ENCODE measurements at regions not wholly inside any gene's neighbourhood (a gene's known extent, or its start where the extent isn't known, plus 50 kb on each side); places are given as distances from the start of the nearest gene placed in this dataset.
"Not testable (repeated sequence)": the region's sequence is repeated elsewhere in the genome, so short reads cannot be mapped to it uniquely, and the experiment has no call there.

- Histone ChIP-seq H3K9ac (ENCODE audit: low read depth, low read length, poor library complexity) (no peak overlapping the region), H3K36me3 (replicated peaks in 1 of 2; ENCODE audit: control insufficient read depth in 2 of 2, insufficient read depth in 2 of 2, low read length in 2 of 2) (no peaks in the 10 kb centered on the region), H2AK5ac (ENCODE audit: low read depth, low read length) (no peak overlapping the region), H2BK12ac (ENCODE audit: low read length) (no peak overlapping the region), H4K91ac (ENCODE audit: low read depth, low read length, poor library complexity) (no peak overlapping the region), H3K14ac (ENCODE audit: low read length) (no peak overlapping the region), H4K8ac (ENCODE audit: low read depth, low read length) (no peak overlapping the region), H3K23ac (ENCODE audit: low read depth, low read length, poor library complexity) (no peak overlapping the region), H2AFZ (ENCODE audit: low read length) (no peak overlapping the region), H3K79me1 (ENCODE audit: low read depth, low read length) (no peaks in the 10 kb centered on the region), H3K9me3 (replicated peaks in 1 of 2; ENCODE audit: control insufficient read depth in 2 of 2, insufficient read depth in 1 of 2, low read depth in 1 of 2, low read length in 2 of 2) (no peaks in the 10 kb centered on the region), H2BK15ac (ENCODE audit: low read length) (no peak overlapping the region), H2BK5ac (ENCODE audit: low read length) (no peak overlapping the region), H3K4ac (ENCODE audit: low read length) (no peak overlapping the region), H3K4me3 (ENCODE audit: low read length in 2 of 2) (no peak overlapping the region), H3K27ac (replicated peaks; ENCODE audit: low read length) (no peak overlapping the region), H3K27me3 (ENCODE audit: control insufficient read depth in 3 of 3, insufficient read depth in 3 of 3, low read depth in 1 of 3, low read length in 3 of 3) (peaks cover 0 to 3% (median 0%) of the 10 kb centered on the region in 3 experiments), H2BK120ac (ENCODE audit: low read depth, low read length) (no peak overlapping the region), H3K18ac (ENCODE audit: low read length) (no peak overlapping the region), H3K4me1 (ENCODE audit: control insufficient read depth in 2 of 2, insufficient read depth in 1 of 2, low read depth in 1 of 2, low read length in 2 of 2) (peaks cover 13 to 14% of the 10 kb centered on the region in 2 donors), H3K4me2 (ENCODE audit: insufficient read depth, low read length, poor library complexity, severe bottlenecking) (no peak overlapping the region)
- WGBS, 2 donors (ENCODE audit: extremely low coverage in 2 of 2, insufficient read length in 2 of 2, insufficient replicate concordance in 1 of 2): no CpG with 5 or more reads among the region's 3 CpGs
- DNase-seq (ENCODE audit: low spot score): no peak
Measured at GRCh38 chr17:77836557-77837041, 121.9 kb upstream of the TNRC6C start.

- not testable (repeated sequence) for DNase-seq (ENCODE audit: low spot score); H3K4ac ChIP-seq (ENCODE audit: low read length); H3K4me2 ChIP-seq (ENCODE audit: insufficient read depth, low read length, poor library complexity, severe bottlenecking); H2AFZ ChIP-seq (ENCODE audit: low read length); H3K9ac ChIP-seq (ENCODE audit: low read depth, low read length, poor library complexity); H4K8ac ChIP-seq (ENCODE audit: low read depth, low read length); H2AK5ac ChIP-seq (ENCODE audit: low read depth, low read length); H3K27ac ChIP-seq (replicated peaks; ENCODE audit: low read length); H3K4me3 ChIP-seq (ENCODE audit: low read length in 2 of 2); H3K36me3 ChIP-seq (replicated peaks in 1 of 2; ENCODE audit: control insufficient read depth in 2 of 2, insufficient read depth in 2 of 2, low read length in 2 of 2); H3K9me3 ChIP-seq (replicated peaks in 1 of 2; ENCODE audit: control insufficient read depth in 2 of 2, insufficient read depth in 1 of 2, low read depth in 1 of 2, low read length in 2 of 2); H3K18ac ChIP-seq (ENCODE audit: low read length); H3K27me3 ChIP-seq (ENCODE audit: control insufficient read depth in 3 of 3, insufficient read depth in 3 of 3, low read depth in 1 of 3, low read length in 3 of 3); H3K23ac ChIP-seq (ENCODE audit: low read depth, low read length, poor library complexity); H3K79me1 ChIP-seq (ENCODE audit: low read depth, low read length); H2BK120ac ChIP-seq (ENCODE audit: low read depth, low read length); H4K91ac ChIP-seq (ENCODE audit: low read depth, low read length, poor library complexity); H2BK5ac ChIP-seq (ENCODE audit: low read length); H2BK12ac ChIP-seq (ENCODE audit: low read length); H2BK15ac ChIP-seq (ENCODE audit: low read length); H3K14ac ChIP-seq (ENCODE audit: low read length)
- H3K4me1 ChIP-seq (ENCODE audit: control insufficient read depth in 2 of 2, insufficient read depth in 1 of 2, low read depth in 1 of 2, low read length in 2 of 2): peaks cover 10 to 11% of the 10 kb centered on the region in 2 donors
- no CpG with 5 or more reads among the region's 5 CpGs for WGBS, 2 donors (ENCODE audit: extremely low coverage in 2 of 2, insufficient read length in 2 of 2, insufficient replicate concordance in 1 of 2)
Measured at GRCh38 chr17:77837072-77837471, 121.4 kb upstream of the TNRC6C start.

- no peak overlapping the region for H2BK15ac ChIP-seq (ENCODE audit: low read length)
- peaks cover 10% of the 10 kb centered on the region in 2 donors for H3K4me1 ChIP-seq (ENCODE audit: control insufficient read depth in 2 of 2, insufficient read depth in 1 of 2, low read depth in 1 of 2, low read length in 2 of 2)
- H3K9me3 ChIP-seq (replicated peaks in 1 of 2; ENCODE audit: control insufficient read depth in 2 of 2, insufficient read depth in 1 of 2, low read depth in 1 of 2, low read length in 2 of 2): no peaks in the 10 kb centered on the region
- no peak overlapping the region for H2AFZ ChIP-seq (ENCODE audit: low read length)
- no peak overlapping the region for H4K91ac ChIP-seq (ENCODE audit: low read depth, low read length, poor library complexity)
- H3K27me3 ChIP-seq (ENCODE audit: control insufficient read depth in 3 of 3, insufficient read depth in 3 of 3, low read depth in 1 of 3, low read length in 3 of 3): peaks cover 0 to 7% (median 0%) of the 10 kb centered on the region in 3 experiments
- no peak overlapping the region for H3K4me3 ChIP-seq (ENCODE audit: low read length in 2 of 2)
- H2BK120ac ChIP-seq (ENCODE audit: low read depth, low read length): no peak overlapping the region
- no peak overlapping the region for H4K8ac ChIP-seq (ENCODE audit: low read depth, low read length)
- H3K9ac ChIP-seq (ENCODE audit: low read depth, low read length, poor library complexity): no peak overlapping the region
- H3K4ac ChIP-seq (ENCODE audit: low read length): no peak overlapping the region
- no peak overlapping the region for H3K18ac ChIP-seq (ENCODE audit: low read length)
- no peaks in the 10 kb centered on the region for H3K36me3 ChIP-seq (replicated peaks in 1 of 2; ENCODE audit: control insufficient read depth in 2 of 2, insufficient read depth in 2 of 2, low read length in 2 of 2)
- no peak overlapping the region for H3K4me2 ChIP-seq (ENCODE audit: insufficient read depth, low read length, poor library complexity, severe bottlenecking)
- peak overlapping the region; percentile 32 for H2AK5ac ChIP-seq (ENCODE audit: low read depth, low read length)
- no peak overlapping the region for H2BK5ac ChIP-seq (ENCODE audit: low read length)
- no peak overlapping the region for H2BK12ac ChIP-seq (ENCODE audit: low read length)
- no peak overlapping the region for H3K27ac ChIP-seq (replicated peaks; ENCODE audit: low read length)
- no peak for DNase-seq (ENCODE audit: low spot score)
- no peaks in the 10 kb centered on the region for H3K79me1 ChIP-seq (ENCODE audit: low read depth, low read length)
- H3K14ac ChIP-seq (ENCODE audit: low read length): no peak overlapping the region
- no peak overlapping the region for H3K23ac ChIP-seq (ENCODE audit: low read depth, low read length, poor library complexity)
- no CpG with 5 or more reads among the region's 9 CpGs for WGBS, 2 donors (ENCODE audit: extremely low coverage in 2 of 2, insufficient read length in 2 of 2, insufficient replicate concordance in 1 of 2)
Measured at GRCh38 chr17:77837917-77838316, 120.6 kb upstream of the TNRC6C start.

- no peak overlapping the region for H2BK15ac ChIP-seq (ENCODE audit: low read length)
- WGBS, 2 donors (ENCODE audit: extremely low coverage in 2 of 2, insufficient read length in 2 of 2, insufficient replicate concordance in 1 of 2): no CpG with 5 or more reads among the region's 23 CpGs
- H4K91ac ChIP-seq (ENCODE audit: low read depth, low read length, poor library complexity): no peak overlapping the region
- no peak overlapping the region for H2BK12ac ChIP-seq (ENCODE audit: low read length)
- no peak overlapping the region for H3K27ac ChIP-seq (replicated peaks; ENCODE audit: low read length)
- H3K9me3 ChIP-seq (replicated peaks in 1 of 2; ENCODE audit: control insufficient read depth in 2 of 2, insufficient read depth in 1 of 2, low read depth in 1 of 2, low read length in 2 of 2): no peaks in the 10 kb centered on the region
- H2BK5ac ChIP-seq (ENCODE audit: low read length): no peak overlapping the region
- H2AFZ ChIP-seq (ENCODE audit: low read length): no peak overlapping the region
- H2AK5ac ChIP-seq (ENCODE audit: low read depth, low read length): no peak overlapping the region
- H3K27me3 ChIP-seq (ENCODE audit: control insufficient read depth in 3 of 3, insufficient read depth in 3 of 3, low read depth in 1 of 3, low read length in 3 of 3): peaks cover 0 to 7% (median 0%) of the 10 kb centered on the region in 3 experiments
- peak overlapping the region; percentile 20 for H3K18ac ChIP-seq (ENCODE audit: low read length)
- H3K4me3 ChIP-seq (ENCODE audit: low read length in 2 of 2): no peak overlapping the region
- no peak overlapping the region for H4K8ac ChIP-seq (ENCODE audit: low read depth, low read length)
- H2BK120ac ChIP-seq (ENCODE audit: low read depth, low read length): no peak overlapping the region
- H3K14ac ChIP-seq (ENCODE audit: low read length): no peak overlapping the region
- H3K9ac ChIP-seq (ENCODE audit: low read depth, low read length, poor library complexity): no peak overlapping the region
- no peak overlapping the region for H3K4ac ChIP-seq (ENCODE audit: low read length)
- H3K36me3 ChIP-seq (replicated peaks in 1 of 2; ENCODE audit: control insufficient read depth in 2 of 2, insufficient read depth in 2 of 2, low read length in 2 of 2): no peaks in the 10 kb centered on the region
- H3K23ac ChIP-seq (ENCODE audit: low read depth, low read length, poor library complexity): no peak overlapping the region
- no peak for DNase-seq (ENCODE audit: low spot score)
- H3K4me2 ChIP-seq (ENCODE audit: insufficient read depth, low read length, poor library complexity, severe bottlenecking): no peak overlapping the region
- H3K79me1 ChIP-seq (ENCODE audit: low read depth, low read length): no peaks in the 10 kb centered on the region
- H3K4me1 ChIP-seq (ENCODE audit: control insufficient read depth in 2 of 2, insufficient read depth in 1 of 2, low read depth in 1 of 2, low read length in 2 of 2): peaks cover 10% of the 10 kb centered on the region in 2 donors
Measured at GRCh38 chr17:77838748-77839697, 119.5 kb upstream of the TNRC6C start.
